GM10266 (cell line): ENCODE measurements at regions not wholly inside any gene's neighbourhood (a gene's known extent, or its start where the extent isn't known, plus 50 kb on each side); places are given as distances from the start of the nearest gene placed in this dataset.

Source experiments
- DNase-seq: peaks from one replicate; pipeline ENCODE4 v3.0.0; 2012; ENCODE audit errors: extremely low spot score
- TF ChIP-seq, protein P1 (sequence below): IDR thresholded peaks from 2 replicates; pipeline ENCODE4 v1.5.1; 2012; ENCODE audit warnings: mild to moderate bottlenecking, low read depth; ENCODE audit not compliant: control insufficient read depth, insufficient read depth; ENCODE audit errors: missing control alignments

DNA sequence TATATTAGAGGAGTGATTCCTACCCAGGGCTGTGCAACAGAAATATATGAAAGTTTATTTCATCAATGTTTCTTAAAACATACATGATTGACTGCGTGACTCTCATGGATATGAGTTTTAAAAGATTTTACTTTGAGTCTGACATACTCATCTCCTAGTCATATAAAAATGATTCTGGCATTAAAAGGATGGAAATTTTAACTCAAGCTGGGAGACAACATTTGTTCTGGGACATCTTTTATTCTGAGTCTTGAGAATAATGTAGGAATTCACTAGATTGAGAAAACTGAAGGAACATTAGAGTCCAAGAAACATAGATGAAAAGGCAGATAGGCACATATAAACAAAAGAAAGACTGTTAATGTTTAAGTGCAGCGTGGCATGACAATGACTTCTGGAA lies 649.6 kb downstream of the SPRY1 start:
- TF ChIP-seq, protein P1, sequence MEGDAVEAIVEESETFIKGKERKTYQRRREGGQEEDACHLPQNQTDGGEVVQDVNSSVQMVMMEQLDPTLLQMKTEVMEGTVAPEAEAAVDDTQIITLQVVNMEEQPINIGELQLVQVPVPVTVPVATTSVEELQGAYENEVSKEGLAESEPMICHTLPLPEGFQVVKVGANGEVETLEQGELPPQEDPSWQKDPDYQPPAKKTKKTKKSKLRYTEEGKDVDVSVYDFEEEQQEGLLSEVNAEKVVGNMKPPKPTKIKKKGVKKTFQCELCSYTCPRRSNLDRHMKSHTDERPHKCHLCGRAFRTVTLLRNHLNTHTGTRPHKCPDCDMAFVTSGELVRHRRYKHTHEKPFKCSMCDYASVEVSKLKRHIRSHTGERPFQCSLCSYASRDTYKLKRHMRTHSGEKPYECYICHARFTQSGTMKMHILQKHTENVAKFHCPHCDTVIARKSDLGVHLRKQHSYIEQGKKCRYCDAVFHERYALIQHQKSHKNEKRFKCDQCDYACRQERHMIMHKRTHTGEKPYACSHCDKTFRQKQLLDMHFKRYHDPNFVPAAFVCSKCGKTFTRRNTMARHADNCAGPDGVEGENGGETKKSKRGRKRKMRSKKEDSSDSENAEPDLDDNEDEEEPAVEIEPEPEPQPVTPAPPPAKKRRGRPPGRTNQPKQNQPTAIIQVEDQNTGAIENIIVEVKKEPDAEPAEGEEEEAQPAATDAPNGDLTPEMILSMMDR, result no peak
- DNase-seq, result no peak

DNA sequence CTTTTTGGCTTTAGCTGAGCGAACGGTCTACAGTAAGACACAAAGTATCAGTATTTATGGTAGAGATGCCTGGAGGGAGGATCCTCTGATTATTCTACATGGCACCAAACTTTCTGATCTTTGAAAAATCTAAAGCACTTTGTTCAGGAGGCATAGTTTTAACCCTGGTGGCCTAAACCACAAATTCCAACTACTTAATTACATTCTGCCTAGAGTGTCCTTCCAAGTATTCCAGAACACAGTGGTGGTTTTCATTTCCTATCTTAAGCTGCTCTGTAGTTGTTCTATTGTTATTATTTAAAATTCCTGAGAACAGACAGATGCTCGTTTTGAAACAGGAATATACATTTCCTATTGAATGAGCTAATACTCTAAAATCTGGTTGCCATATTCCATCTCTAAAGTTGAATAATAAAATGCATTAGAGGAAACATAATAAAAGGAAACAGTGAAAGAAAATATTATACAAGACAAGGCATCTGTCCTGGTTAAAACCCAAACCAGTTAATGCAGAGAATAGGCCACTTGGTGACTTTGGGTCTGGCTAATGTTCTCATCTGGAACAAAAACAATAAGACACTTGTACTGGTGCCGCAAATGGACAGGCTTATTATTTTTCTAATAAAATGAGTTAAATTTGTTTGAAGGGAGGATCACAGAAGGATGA lies 657.4 kb downstream of the SPRY1 start:
- TF ChIP-seq, protein P1, result no peak
- no peak for DNase-seq

DNA sequence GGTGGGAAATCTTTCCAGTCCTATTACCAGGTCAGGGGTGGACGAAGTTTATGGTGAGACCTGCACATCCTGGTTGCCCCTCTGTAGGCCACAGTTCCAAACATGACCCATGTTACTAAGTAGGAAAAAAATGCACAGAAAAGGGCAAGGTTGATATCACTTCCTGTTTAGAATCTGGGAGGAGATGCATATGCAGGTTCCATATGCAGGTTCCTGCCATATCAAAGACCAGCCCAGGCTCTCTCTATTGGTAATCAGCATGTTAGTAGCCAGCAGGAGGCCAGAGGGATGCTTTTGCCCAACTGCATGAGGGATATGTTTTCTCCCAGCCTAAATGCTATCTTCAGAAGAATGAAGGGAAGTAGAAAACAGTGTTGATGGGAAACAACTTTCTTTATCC lies 657.2 kb downstream of the ANKRD50 start:
- DNase-seq, result no peak
- TF ChIP-seq, protein P1, result no peak

DNA sequence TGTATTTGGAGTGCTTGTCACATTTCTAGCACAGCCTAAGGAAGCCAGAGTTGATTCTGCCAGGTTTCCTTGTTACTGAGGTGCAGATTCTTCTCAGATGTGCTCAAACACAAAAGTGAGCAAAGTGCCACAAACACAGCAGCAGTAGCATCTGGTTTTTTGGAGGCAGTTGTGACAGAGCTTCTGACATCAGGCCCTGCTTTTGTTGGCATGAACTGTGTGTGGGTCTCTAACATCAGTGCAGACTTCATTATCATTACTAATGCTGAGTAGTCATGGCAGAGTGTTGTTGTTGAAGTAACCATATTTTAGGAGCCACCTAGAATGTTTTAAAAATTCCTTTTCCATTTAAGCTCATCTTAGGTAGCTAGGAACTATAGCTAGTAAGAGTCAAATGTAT lies 656.6 kb downstream of the ANKRD50 start:
- DNase-seq, result no peak
- TF ChIP-seq, protein P1, result no peak

DNA sequence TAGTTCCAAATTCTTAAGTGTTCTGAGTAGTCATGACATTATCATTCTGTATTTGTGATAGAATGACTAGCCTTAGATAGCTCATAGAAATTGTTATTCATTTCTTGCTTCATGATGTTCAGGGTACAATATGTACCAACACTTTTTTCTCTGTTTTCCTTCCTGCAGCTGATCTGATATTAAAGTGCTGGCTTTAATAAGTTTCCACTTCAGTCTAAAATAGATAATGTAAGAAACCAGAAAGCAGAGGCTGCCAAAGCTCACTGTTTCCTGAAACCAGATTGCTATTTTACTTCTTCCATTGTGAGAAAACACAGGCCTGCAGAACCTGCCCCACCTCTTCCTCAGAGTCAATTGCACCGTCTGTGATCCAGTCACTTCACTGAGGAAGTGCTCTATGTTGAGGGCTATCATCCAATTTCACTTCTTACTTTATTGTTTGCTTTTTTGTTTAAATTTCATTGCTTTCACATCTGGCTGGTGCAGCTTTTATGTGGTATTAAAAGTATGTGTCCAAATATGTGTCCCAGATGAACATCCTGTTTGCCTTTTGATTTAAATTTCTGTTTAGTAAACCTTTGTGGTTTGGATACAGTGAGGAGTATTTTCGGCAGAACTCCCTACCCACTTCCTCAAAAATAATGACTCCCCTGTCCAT lies 652.1 kb downstream of the ANKRD50 start:
- no peak for DNase-seq
- TF ChIP-seq, protein P1, result no peak

DNA sequence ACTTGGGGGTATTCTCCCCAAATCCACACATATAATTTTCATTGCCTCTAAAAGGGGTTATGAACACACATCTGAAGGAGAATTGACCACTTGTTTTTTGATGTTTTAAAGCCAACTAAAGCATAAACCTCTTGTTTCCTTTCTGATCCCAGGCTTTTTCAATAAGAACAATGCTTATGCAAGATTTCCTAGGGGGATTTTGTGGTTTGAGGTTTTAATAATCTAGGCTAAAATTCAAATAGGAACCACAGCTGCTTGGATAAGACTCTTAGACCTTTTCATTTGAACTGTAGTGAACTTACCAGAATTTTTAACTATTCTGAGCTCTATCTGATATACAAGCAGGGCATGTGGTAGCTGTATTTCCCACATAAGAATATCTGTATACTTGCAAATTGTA lies 651.1 kb downstream of the ANKRD50 start:
- no peak for DNase-seq
- TF ChIP-seq, protein P1, result no peak

DNA sequence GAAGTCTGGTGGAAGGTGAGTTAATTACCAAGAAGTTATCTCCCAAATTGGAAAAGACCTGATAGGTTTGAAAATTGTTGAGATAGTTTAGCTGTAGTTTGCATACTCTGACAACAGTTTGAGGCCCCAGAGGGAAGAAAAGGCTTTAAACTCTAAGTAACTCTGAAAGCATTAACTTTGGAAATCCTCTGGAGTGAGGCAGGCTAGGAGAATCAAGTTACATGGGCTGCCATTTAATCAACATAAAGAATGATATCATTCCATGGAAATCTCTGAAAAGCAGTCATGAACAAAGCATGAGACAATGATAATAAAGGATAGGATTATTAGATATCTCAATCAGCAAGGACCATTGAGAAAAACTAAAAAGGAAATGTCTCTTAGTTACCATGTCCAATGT lies 647.1 kb downstream of the ANKRD50 start:
- TF ChIP-seq, protein P1, result no peak
- no peak for DNase-seq
